HG02885 (cell line): ENCODE measurements at regions not wholly inside any gene's neighbourhood (a gene's known extent, or its start where the extent isn't known, plus 50 kb on each side); places are given as distances from the start of the nearest gene placed in this dataset.
"Not testable (repeated sequence)": the region's sequence is repeated elsewhere in the genome, so short reads cannot be mapped to it uniquely, and the experiment has no call there.

ENCODE experiments used
- ATAC-seq: cut with Tn5 transposase; IDR thresholded peaks from one replicate; pipeline ENCODE4 v1.9.1; 2021; ENCODE audit warnings: mild to moderate bottlenecking; ENCODE audit not compliant: unreplicated experiment, poor library complexity

GRCh38 chr12:131613186-131613585, 97.7 kb upstream of the SFSWAP start:
- ATAC-seq: no peak

- ATAC-seq: no peak
Measured at GRCh38 chr12:131613678-131614077, 97.2 kb upstream of the SFSWAP start.

- no peak for ATAC-seq
Measured at GRCh38 chr12:131615326-131616042, 95.4 kb upstream of the SFSWAP start.

- no peak for ATAC-seq
Measured at GRCh38 chr12:131616043-131616700, 94.7 kb upstream of the SFSWAP start.

GRCh38 chr12:131616738-131617137, 94.2 kb upstream of the SFSWAP start:
- ATAC-seq: no peak

GRCh38 chr12:131617179-131617578, 93.7 kb upstream of the SFSWAP start:
- no peak for ATAC-seq

- ATAC-seq: no peak
Measured at GRCh38 chr12:131617596-131618302, 93.1 kb upstream of the SFSWAP start.

GRCh38 chr12:131618303-131618658, 92.6 kb upstream of the SFSWAP start:
- ATAC-seq: no peak

- no peak for ATAC-seq
Measured at GRCh38 chr12:131618701-131619100, 92.2 kb upstream of the SFSWAP start.

GRCh38 chr12:131619106-131619642, 91.7 kb upstream of the SFSWAP start:
- no peak for ATAC-seq

- no peak for ATAC-seq
Measured at GRCh38 chr12:131619736-131620506, 91.0 kb upstream of the SFSWAP start.

- no peak for ATAC-seq
Measured at GRCh38 chr12:131620520-131620919, 90.4 kb upstream of the SFSWAP start.

GRCh38 chr12:131620946-131621681, 89.8 kb upstream of the SFSWAP start:
- no peak for ATAC-seq

- ATAC-seq: no peak
Measured at GRCh38 chr12:131621701-131622421, 89.0 kb upstream of the SFSWAP start.

GRCh38 chr12:131622422-131622955, 88.4 kb upstream of the SFSWAP start:
- no peak for ATAC-seq

- not testable (repeated sequence) for ATAC-seq
Measured at GRCh38 chr12:131623404-131624368, 87.2 kb upstream of the SFSWAP start.

GRCh38 chr12:131624369-131624739, 86.5 kb upstream of the SFSWAP start:
- not testable (repeated sequence) for ATAC-seq
